Kidney glomerular epithelial cell (primary cell): ENCODE measurements at regions not wholly inside any gene's neighbourhood (a gene's known extent, or its start where the extent isn't known, plus 50 kb on each side); places are given as distances from the start of the nearest gene placed in this dataset.
"Not testable (repeated sequence)": the region's sequence is repeated elsewhere in the genome, so short reads cannot be mapped to it uniquely, and the experiment has no call there.

Source experiments
- DNase-seq: peaks from one replicate; lab custom pipeline; 2025; lab: John Stamatoyannopoulos, UW

DNA sequence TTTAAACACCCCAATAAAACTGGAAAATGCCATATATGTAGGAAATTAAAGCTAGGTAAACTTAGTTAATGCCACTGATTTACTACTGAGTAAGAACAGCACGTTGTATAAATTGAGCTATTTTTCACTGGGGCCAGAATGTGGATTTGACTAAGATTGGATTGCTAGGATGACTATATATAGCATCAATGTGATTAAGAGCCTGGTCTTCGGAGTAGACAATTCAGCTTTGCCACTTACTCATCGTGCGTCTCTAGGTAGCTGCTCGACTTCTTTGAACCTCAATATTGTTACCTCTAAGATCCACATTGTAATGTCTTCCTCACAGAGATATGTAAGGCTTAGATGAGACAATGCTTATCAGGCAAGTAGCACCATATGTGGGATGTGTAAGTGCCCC is 462.5 kb downstream of the KLF12 start:
- DNase-seq: no peak

DNA sequence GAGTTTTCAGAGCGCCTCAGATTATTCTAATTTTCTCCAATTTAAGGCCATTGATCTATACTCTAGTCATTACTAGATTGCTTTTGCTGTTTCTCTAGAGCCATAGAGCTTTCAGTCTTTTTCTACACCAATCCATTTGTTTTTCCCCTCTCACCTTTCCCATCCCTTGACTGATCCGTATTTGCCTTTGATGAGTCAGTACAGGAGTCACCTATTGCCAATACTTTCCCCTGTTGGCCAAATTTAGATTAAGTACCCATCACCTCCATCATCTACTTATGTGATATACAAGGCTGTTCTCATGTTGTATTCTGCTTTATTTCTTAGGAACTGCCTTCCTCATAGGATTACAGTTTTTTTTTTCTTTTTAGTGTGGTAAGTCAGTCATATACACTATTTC is 463.2 kb downstream of the KLF12 start:
- no peak for DNase-seq

DNA sequence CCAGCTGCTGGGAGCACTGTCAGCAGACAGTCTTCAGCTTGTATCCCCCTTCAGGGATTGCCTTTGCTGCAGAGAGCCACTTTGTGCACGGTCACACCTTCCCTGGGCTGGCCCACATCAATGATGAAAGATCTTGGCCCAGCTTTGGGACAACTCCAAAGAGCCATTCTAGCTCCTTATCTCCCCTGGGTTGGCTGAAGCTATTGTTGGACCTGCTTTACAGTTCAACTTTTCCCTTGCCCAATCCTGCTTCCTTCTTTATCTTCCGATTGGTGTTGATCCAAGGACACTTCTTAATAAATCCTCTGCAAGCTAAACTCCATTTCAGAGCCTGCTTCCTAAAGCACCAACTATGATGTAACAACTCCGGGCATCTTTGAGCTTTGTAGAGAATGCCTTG is 466.4 kb downstream of the KLF12 start:
- no peak for DNase-seq

DNA sequence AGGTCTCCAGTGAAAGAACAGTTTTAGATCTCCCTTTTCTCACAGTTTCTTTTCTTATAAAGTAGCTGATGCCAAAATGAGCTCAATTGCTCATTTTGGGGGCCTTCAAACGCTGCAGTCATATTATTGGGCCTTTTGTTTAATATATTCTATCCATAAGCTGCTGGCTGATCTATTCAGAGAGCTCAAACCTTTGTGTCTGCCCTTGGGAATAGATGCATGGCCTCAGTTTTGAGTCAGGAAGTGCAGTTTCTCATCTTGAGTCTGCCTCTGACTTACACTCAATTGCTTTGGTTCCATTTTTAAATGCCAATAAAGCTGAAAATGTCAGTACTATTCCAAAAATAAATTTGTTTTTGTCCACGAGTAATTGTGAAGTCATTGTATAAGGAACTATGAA is 468.9 kb downstream of the KLF12 start:
- no peak for DNase-seq

DNA sequence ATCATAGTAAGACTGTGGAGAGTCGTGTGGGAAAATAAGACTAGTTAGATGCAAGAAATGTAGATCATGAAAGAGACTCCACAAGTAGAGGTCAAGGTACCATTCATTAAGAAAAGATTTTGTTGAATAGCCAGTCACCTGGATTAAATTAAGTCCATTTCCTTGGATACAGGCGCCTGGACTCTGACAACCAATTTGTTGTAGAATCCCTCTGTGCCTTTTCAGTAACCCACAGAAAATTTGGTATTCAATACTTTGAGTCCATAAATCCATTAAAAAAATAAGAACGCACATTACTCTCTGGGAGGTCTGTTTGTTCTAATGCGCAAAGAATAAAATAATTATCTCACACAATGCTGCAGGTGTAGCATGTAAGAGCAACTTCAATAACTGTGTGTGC is 469.4 kb downstream of the KLF12 start:
- no peak for DNase-seq

DNA sequence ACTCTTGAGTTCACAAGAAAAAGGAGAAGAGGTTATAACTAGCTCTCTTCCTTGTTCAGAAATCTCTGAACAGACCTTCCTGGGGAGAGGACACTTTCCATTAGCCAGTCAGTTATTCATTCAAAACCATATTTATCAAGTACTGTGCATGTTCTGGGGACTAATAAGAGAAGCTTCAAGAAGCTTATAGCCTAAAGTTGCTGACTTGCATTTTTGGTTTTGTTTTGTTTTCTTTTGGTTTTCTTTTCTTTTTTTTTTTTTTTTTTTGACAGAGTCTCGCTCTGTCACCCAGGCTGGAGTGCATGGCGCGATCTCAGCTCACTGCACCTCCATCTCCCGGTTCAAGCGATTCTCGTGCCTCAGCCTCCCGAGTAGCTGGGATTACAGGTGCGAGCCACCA is 471.4 kb downstream of the KLF12 start:
- no peak for DNase-seq

DNA sequence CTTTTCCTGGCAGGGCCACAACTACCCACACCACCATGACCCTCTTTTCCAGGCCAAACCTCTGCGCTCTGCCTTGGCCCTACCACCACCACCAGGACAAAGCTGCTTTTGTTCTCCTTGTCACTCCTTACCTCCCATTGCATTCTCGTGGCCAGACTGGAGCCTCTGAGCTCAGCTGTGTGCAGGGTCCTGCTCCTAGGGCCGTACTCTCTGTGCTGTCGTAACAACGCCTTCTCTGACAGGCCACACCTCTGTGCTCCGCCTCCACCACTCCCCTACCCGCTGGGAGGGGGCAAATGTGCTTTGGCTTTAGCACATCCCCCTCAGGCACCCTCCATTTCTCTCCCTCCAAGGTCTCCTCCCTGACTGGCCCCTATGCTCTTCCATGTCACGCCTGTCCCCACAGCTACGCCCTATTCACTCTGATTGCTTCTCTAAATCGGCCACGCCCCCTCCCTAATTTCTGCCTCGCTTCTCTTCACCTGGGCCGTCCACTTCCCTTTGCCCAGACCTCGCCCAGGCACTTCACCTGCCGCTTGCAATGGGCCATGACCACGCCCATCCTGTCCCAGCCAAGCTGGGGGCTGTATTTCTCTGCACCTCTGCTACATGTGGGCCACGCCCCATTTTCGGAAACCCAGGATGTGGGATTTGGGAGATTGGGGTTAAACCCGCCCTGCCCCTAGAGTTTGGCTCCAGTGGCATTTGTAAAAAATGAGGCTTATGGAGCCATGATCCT is 472.3 kb downstream of the KLF12 start:
- no peak for DNase-seq

DNA sequence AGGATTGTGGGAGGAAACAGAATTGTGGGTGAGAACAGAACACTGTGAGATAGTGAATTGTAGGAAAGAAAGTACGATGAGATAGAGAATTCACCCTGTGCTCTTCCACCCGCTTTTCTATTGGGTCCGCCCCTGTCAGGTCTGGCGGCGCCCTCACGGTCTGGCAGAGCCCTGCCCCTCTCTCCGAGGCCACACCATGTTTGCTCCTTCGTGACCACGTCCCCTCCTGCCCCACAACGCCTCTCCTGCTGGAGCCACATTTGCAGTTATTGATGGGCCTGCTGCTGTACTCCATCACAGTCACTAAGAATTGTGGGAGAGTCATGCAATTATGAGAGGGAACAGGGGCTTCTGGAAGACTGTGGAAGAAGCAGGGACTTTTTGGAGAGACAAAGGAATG is 473.1 kb downstream of the KLF12 start:
- DNase-seq: no peak

DNA sequence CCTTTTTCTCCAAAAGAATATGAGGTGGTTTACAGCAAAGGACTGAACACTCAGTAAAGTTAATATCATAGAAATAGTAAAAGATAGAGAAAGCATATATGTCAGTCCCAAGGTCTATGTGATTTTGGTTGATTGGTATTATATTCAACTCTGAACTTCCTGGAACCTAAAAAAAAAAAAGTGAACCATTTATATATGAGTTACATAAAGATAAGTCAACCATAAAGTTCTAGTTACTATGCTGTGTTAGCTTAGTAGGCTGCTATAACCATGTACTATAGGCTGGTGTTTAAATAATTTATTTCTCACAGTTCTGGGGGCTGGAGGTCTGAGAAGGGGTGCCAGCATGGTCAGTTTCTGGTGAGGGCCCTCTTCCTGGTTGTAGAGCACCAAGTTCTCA is 475.6 kb downstream of the KLF12 start:
- no peak for DNase-seq

DNA sequence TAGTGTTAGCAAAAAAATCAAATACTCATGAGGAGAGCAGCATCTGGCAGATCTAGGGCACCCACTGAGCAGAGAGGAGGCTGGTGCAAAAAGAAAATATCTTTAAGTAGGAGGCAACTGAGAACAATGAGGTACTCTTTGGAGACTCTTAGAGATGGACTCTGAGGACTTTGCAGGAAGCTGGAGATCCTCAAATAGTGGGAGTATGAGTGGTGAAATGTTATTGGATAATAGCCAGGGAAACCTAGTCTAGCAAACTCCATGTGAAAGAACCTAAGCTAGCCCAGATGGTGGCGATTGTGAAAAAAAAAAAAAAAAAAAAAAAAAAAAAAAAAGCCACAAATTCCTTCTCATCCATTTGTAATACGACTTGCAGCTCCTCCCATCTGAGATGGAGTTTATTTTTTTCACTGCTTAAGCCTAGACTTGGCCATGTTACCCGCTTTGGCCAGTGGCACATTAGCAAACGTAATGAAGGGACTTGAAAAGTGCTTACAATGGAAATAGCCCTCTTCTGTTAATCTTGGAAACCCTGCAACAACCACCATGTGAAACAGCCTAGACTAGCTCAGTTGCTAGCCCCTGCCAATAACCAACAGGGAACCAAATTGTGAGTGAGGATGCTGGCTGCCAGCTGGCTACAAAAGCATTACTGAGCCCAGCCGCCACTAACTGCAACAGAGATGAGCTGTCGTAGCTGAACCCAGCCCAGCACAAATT is 476.2 kb downstream of the KLF12 start:
- DNase-seq: no peak

DNA sequence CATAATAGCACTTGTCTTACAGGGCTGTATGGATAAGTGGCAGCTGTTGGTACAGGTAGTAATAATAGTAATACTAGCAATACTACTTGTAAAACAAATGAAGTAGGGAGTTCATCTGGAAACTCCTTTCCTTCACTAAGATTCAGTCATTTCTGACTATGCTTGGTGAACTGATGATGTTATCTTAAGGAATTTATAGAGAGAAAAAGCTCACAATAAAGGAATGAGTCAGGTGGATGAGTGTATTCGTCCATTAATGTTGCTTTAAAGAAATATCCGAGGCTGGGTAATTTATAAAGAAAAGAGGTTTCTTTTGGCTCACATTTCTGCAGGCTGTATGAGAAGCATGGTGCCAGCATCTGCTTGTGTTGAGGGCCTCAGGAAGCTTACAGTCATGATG is 477.3 kb downstream of the KLF12 start:
- DNase-seq: no peak

DNA sequence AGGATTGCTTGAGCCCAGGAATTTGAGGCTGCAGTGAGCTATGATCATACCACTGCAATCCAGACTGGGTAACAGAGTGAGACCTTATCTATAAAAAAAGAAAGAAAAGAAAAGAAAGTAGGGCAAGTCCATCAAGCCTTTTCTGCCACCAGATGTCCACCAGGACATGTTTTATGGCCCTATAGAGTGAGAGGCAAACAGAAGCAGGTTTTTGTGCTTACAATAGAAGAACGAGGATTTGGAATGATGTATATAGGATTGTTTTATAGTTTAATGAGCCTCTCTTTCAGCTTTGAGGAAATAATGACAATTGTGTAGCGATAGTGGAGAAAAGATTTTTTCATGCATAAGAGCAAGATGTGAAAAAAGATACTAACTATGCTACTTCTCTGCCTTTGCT is 480.5 kb downstream of the KLF12 start:
- no peak for DNase-seq

DNA sequence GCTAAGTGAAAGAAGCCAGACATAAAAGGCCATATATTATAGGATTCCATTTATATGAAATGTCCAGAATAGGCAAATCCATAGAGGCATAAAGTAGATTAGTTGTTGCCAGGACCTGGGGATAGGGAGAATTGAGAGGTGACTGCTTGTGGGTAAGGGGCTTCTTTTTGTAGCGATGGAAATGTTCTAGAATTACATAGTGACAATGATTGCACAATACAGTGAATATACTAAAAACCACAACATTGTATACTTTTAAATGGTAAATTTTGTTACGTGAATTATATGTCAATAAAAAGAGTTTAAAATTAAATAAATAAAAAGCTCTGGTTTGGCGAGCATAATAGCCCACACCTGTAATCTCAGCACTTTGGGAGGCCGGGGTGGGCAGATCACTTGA is 486.8 kb downstream of the KLF12 start:
- no peak for DNase-seq

DNA sequence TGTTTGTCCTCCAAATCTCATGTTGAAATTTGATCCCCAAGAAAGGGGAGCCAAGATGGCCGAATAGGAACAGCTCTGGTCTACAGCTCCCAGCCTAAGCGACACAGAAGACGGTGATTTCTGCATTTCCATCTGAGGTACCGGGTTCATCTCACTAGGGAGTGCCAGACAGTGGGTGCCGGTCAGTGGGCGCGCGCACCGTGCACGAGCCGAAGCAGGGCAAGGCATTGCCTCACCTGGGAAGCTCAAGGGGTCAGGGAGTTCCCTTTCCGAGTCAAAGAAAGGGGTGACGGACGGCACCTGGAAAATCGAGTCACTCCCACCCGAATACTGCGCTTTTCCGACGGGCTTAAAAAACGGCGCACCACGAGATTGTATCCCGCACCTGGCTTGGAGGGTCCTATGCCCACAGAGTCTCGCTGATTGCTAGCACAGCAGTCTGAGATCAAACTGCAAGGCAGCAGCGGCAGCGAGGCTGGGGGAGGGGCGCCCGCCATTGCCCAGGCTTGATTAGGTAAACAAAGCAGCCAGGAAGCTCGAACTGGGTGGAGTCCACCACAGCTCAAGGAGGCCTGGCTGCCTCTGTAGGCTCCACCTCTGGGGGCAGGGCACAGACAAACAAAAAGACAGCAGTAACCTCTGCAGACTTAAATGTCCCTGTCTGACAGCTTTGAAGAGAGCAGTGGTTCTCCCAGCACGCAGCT is 493.6 kb downstream of the KLF12 start:
- not testable (repeated sequence) for DNase-seq

DNA sequence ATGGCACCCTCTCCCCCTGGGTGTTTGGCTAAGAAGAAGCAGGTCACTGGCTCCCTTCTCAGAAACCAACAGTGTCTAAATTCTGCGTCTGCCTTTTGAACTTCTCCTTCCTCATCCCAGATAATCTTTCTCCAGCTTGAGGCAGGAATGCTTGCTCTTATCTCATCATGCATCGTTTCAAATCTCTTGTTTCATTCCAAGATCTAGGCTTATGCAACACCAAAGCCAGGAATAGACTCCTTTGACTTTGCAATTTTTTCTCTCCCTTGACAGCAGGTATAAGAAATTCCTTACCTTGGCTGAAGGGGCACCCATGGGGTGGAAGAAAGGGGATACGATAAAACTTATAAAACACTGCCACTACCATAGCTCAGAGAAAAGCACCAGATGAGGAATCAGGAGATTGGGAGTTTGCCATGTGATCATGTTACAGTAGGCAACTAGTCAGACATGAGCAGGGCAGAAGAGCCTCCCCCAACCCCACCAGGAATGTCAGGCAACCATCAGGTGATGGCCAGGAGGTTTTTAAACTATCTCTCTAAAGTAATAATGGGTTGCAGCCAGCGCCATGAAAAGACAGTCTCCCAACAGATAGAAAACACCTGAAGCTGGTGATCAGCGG is 498.9 kb downstream of the KLF12 start:
- no peak for DNase-seq

DNA sequence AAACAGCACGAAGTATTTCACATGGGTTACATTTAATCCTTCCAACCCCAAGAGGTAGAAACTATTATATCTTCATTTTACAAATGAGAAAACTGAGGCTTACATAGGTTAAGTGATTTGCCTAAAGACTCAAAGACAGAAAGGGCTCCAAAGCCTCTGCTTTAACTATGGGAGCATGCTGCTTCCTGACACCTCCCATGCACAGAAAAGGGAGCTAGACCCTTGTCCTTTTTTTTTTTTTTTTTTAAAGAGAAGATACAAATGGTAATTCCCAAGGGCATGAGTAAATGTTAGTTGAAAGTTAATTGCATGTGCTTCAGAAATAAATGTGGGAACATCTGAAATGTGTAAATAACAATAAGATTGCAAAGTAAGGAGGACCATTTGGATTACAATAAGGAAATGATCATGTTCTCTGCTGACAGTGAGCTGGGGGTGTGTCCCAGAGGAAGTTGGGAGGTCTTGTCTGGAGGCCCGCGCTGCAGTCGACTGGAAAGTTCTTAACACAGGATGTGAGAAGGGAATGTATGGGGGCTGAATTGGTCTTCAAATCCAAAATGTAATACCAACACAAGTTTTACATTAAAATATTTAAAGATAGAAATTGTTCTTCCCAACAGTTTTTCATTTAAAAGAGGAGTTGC is 500.3 kb downstream of the KLF12 start:
- no peak for DNase-seq

DNA sequence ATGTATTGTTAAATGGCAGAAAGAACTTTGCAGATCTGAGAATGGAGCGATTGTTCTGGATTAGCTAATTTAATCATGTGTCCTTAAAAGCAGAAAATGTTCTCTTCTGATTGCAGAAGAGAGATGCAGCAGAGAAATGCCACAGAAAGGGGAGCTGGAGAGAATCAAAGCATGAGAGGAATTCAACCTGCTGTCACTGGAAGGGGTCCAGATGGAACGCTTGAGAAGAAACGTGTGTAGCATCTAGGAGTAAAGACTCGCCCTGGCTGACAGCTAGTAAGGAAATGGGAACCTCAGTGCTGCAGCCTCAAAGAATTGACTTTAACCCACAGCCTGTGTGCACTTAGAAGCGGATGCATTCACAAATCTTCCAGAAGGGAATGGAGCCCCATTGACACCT is 502.8 kb downstream of the KLF12 start:
- no peak for DNase-seq

DNA sequence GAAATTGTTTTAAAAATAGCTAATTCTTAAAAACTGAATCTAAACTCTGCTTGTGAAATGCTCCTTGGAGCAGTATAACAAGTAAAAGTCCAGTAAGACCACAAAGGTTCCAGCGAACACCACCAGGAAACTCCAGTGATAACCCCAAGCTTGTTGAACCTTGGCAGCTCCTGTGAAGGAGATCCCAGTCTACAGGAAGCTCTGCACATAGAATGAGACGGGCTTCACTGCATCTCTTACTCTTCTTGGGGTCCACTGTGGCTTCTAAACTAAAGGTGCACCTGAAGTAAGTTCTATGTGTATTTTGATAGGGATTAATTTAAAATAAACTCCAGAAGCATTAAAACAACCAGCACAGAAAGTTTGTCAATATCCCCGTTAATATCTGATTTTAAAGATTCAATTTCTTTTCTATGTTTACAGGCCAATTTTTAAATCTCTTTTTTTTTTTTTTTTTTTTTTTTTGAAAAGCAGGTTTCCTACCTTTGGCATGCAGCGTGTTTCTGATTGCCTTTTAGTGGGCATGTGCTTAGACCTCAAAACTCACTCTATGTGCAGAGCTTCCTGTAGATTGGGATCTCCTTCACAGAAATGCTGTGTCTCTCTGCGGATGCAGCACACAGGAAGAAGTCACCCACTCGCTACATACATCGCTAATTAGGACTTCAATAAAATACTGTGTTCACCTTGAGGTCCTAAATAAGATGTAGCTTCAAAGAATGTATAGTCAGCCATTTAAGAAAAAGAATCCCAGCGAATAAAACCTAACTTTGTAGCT is 508.5 kb downstream of the KLF12 start:
- no peak for DNase-seq

DNA sequence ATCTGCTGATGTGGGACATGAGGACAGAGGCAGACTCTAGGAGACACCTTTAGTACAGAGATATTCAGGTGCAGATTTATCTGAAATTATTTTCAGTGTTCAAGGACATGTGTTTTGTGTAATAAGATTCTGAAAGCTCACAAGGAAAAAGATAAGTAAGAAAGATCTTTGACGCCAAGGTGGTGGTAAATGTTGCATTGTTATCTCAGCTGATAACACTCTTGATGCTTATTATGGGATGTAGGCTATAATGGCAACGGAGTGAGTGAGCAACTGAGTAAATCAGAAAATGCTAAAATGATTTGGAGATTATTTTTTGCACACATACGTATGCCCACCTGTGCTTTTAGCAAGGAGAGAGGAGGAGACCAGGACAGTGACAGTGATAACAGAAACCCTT is 510.9 kb downstream of the KLF12 start:
- no peak for DNase-seq

DNA sequence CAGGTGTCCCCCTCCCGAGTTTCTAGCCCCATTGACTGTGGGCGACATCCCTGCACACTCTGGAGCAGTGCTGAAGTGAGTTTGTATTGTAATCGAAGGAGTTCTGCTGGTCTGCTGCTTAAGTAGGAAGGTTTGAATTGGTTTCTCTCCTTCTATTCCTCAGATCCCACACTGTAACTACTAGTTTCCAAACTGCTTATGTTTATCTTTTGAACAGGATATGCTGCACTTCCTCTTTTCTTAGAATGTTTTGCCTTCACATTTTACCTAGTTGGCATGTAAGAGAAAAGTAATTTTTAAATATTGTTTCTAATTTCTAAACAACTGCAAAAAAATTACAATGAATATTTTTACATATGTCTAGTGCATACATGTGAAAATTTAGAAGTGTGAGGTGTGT is 511.8 kb downstream of the KLF12 start:
- DNase-seq: no peak

DNA sequence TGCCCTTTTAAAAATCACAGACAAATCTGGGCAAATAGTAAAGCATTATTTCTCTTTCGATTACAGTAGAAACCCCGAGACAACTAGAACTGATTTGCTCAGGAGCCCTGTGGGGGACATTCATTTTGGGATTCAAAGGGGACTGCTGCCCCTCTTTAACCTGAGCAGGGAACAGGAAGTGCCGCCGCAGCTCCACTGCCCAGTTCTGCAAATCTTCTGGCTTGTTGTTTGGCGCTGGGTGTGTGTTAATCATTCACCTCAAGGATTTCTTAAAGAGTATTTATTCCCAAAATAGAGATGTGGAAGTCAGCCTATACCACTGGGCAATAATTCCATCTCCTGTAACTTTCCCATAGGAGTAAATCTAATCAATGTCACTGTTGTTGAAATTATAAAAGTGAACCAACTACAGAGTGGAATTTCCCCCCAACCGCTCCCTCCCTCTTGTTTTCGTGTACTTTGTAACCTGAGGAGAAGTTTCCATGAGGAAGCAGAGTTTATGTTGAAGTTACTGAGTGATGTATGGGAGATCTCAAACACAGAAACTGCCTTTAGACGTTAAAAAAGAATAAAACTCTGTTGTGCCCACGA is 515.8 kb downstream of the KLF12 start:
- no peak for DNase-seq
